PC-9 (cell line): ENCODE measurements at regions not wholly inside any gene's neighbourhood (a gene's known extent, or its start where the extent isn't known, plus 50 kb on each side); places are given as distances from the start of the nearest gene placed in this dataset.
A peak's percentile ranks its signal among the peaks of the same experiment; 100 is the strongest.

Experiments used
- BruUV-seq: library from RNA; stranded (reverse); fragments of 400-500 nt; replicated peaks from 2 replicates; lab custom pipeline; 2021; lab: Mats Ljungman, UMichigan
- CTCF ChIA-PET: fragments of 300-600 bp; sonication (Branson Sonifier 250); formaldehyde crosslinking; loops from one replicate; lab custom pipeline; 2022; ENCODE audit warnings: antibody characterized with exemption; lab: Charles Lee
- POLR2A ChIA-PET: fragments of 300-600 bp; sonication (Branson Sonifier 250); formaldehyde crosslinking; loops from one replicate; lab custom pipeline; 2022; ENCODE audit warnings: antibody characterized with exemption; ENCODE audit not compliant: unreplicated experiment; lab: Charles Lee
- DNase-seq, 2 experiments: peaks; one replicate each; pipeline versions ENCODE4 v3.0.0 to v3.0.0-alpha.2; 2015 to 2022; ENCODE audit warnings: mixed read lengths in 1 of 2
- H2AFZ ChIP-seq: fragments of 200-600 bp; sonication (generic); 2 replicates; pipeline ENCODE4 v1.8.1; 2017; ENCODE audit warnings: antibody characterized with exemption
- H3F3A ChIP-seq: fragments of 200-600 bp; sonication (generic); 2 replicates; pipeline ENCODE4 v1.8.1; 2017; ENCODE audit warnings: antibody characterized with exemption, mild to moderate bottlenecking, low read depth; ENCODE audit not compliant: insufficient read depth
- H3K27ac ChIP-seq: fragments of 200-600 bp; sonication (generic); 2 replicates; pipeline ENCODE4 v1.6.1; 2016; ENCODE audit warnings: mixed run types
- H3K27me3 ChIP-seq: fragments of 200-600 bp; sonication (generic); 2 replicates; pipeline ENCODE4 v1.6.1; 2016; ENCODE audit warnings: low read depth, mixed run types; ENCODE audit not compliant: insufficient read depth
- H3K36me3 ChIP-seq: fragments of 200-600 bp; sonication (generic); 2 replicates; pipeline ENCODE4 v1.6.1; 2016; ENCODE audit warnings: low read depth, mixed run types
- H3K4me1 ChIP-seq: fragments of 200-600 bp; sonication (generic); replicated peaks from 2 replicates; pipeline ENCODE4 v1.6.1; 2016; ENCODE audit warnings: mixed run types; ENCODE audit not compliant: insufficient read depth
- H3K4me2 ChIP-seq: fragments of 200-600 bp; sonication (generic); 2 replicates; pipeline ENCODE4 v1.6.1; 2017; ENCODE audit warnings: mixed run types
- H3K4me3 ChIP-seq: fragments of 200-600 bp; sonication (generic); 2 replicates; pipeline ENCODE4 v1.6.1; 2016; ENCODE audit warnings: mixed run types
- H3K79me2 ChIP-seq: fragments of 200-600 bp; sonication (generic); 2 replicates; pipeline ENCODE4 v1.6.1; 2017; ENCODE audit warnings: low read depth, mixed run types
- H3K9me2 ChIP-seq: fragments of 200-600 bp; sonication (generic); 2 replicates; pipeline ENCODE4 v1.8.1; 2017; ENCODE audit warnings: mild to moderate bottlenecking; ENCODE audit not compliant: insufficient read depth
- H3K9me3 ChIP-seq: fragments of 200-600 bp; sonication (generic); 2 replicates; pipeline ENCODE4 v1.8.1; 2016; ENCODE audit warnings: low read depth; ENCODE audit not compliant: insufficient read depth
- H4K20me1 ChIP-seq: fragments of 200-600 bp; sonication (generic); 2 replicates; pipeline ENCODE4 v1.8.1; 2017; ENCODE audit not compliant: insufficient read depth
- EZH2 ChIP-seq: fragments of 200-600 bp; sonication (generic); IDR thresholded peaks from 2 replicates; pipeline ENCODE4 v1.8.0; 2017; ENCODE audit warnings: antibody characterized with exemption, low read depth
- intact Hi-C: fragments of 100-400 bp; cut with micrococcal nuclease; formaldehyde crosslinking; loops from one replicate; pipeline ENCODE4 v1.10.0; 2022; ENCODE audit not compliant: unreplicated experiment
- TF ChIP-seq, protein P1 (sequence below): fragments of 200-600 bp; sonication (generic); conservative IDR thresholded peaks from 2 replicates; pipeline ENCODE4 v1.6.1; 2017; ENCODE audit warnings: mixed run types, antibody characterized with exemption, mild to moderate bottlenecking, moderate library complexity

- Histone ChIP-seq H3K4me1 (peaks cover 8% of the 10 kb centered on the region), H3K27me3 (no peaks in the 10 kb centered on the region), H3K79me2 (no peaks in the 10 kb centered on the region), H3K9me2 (no peaks in the 10 kb centered on the region), H3K4me3 (no peak overlapping the region), H3K4me2 (no peak overlapping the region), H3K36me3 (no peaks in the 10 kb centered on the region), H4K20me1 (no peaks in the 10 kb centered on the region), H2AFZ (no peak overlapping the region), H3K27ac (no peak overlapping the region), H3F3A (no peaks in the 10 kb centered on the region), H3K9me3 (no peaks in the 10 kb centered on the region)
- BruUV-seq = no TSS peak
- ChIA-PET POLR2A (no interaction called here), CTCF (no interaction called here)
- intact Hi-C loops = no loop called here
- DNase-seq = peak in 1 of 2 experiments; percentile 41
- TF ChIP-seq, protein P1, sequence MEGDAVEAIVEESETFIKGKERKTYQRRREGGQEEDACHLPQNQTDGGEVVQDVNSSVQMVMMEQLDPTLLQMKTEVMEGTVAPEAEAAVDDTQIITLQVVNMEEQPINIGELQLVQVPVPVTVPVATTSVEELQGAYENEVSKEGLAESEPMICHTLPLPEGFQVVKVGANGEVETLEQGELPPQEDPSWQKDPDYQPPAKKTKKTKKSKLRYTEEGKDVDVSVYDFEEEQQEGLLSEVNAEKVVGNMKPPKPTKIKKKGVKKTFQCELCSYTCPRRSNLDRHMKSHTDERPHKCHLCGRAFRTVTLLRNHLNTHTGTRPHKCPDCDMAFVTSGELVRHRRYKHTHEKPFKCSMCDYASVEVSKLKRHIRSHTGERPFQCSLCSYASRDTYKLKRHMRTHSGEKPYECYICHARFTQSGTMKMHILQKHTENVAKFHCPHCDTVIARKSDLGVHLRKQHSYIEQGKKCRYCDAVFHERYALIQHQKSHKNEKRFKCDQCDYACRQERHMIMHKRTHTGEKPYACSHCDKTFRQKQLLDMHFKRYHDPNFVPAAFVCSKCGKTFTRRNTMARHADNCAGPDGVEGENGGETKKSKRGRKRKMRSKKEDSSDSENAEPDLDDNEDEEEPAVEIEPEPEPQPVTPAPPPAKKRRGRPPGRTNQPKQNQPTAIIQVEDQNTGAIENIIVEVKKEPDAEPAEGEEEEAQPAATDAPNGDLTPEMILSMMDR = no peak
- TF ChIP-seq EZH2 = no peak
Measured at GRCh38 chr18:52175406-52175805, 164.6 kb upstream of the DCC start.

DNA sequence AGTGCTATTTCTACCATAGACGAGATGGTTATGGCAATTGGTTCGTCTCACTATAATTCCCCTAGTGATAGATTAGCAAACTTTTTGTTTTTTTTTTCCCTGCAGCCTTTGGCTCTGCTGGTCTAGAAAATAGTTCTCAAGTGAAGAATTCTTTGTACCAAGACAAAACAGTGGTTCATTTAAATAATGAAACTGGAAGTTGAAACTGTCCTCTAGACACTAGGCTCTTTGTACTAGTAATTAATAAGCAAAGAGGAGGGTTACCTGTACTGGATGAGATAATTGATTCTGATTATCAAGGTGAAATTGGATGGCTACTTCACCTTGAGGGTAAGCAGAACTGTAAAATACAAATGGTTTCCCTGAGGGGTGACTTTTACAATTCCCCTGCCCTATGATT, 156.9 kb upstream of the DCC start:
- no peaks in the 10 kb centered on the region for H3K4me1 ChIP-seq
- TF ChIP-seq EZH2 = no peak
- TF ChIP-seq, protein P1 = no peak
- H3K79me2 ChIP-seq = no peaks in the 10 kb centered on the region
- H3F3A ChIP-seq = no peaks in the 10 kb centered on the region
- no peak for DNase-seq
- ChIA-PET CTCF (no interaction called here), POLR2A (no interaction called here)
- intact Hi-C loops = no loop called here
- no peaks in the 10 kb centered on the region for H3K9me3 ChIP-seq
- no peak overlapping the region for H3K27ac ChIP-seq
- H3K27me3 ChIP-seq = no peaks in the 10 kb centered on the region
- no TSS peak for BruUV-seq
- H3K4me3 ChIP-seq = no peak overlapping the region
- no peak overlapping the region for H2AFZ ChIP-seq
- no peaks in the 10 kb centered on the region for H3K9me2 ChIP-seq
- H3K4me2 ChIP-seq = no peak overlapping the region
- H3K36me3 ChIP-seq = no peaks in the 10 kb centered on the region
- no peaks in the 10 kb centered on the region for H4K20me1 ChIP-seq

- Histone ChIP-seq H3F3A (no peaks in the 10 kb centered on the region), H3K27me3 (peaks cover 3% of the 10 kb centered on the region; the same call in 1 of the 2 replicates), H3K9me3 (no peaks in the 10 kb centered on the region), H3K27ac (no peak overlapping the region), H3K9me2 (no peaks in the 10 kb centered on the region; the same call in 1 of the 2 replicates), H3K79me2 (no peaks in the 10 kb centered on the region), H3K4me1 (no peaks in the 10 kb centered on the region), H2AFZ (no peak overlapping the region), H4K20me1 (no peaks in the 10 kb centered on the region), H3K4me2 (no peak overlapping the region), H3K4me3 (no peak overlapping the region), H3K36me3 (no peaks in the 10 kb centered on the region)
- CTCF ChIA-PET = no interaction called here
- POLR2A ChIA-PET = no interaction called here
- no TSS peak for BruUV-seq
- TF ChIP-seq, protein P1 = no peak
- no peak for TF ChIP-seq EZH2
- intact Hi-C loops = no loop called here
- DNase-seq = no peak
Measured at GRCh38 chr18:52190195-52190594, 149.8 kb upstream of the DCC start.
